ENCODE measurements at regions not wholly inside any gene's neighbourhood (a gene's known extent, or its start where the extent isn't known, plus 50 kb on each side); places are given as distances from the start of the nearest gene placed in this dataset.

DNA sequence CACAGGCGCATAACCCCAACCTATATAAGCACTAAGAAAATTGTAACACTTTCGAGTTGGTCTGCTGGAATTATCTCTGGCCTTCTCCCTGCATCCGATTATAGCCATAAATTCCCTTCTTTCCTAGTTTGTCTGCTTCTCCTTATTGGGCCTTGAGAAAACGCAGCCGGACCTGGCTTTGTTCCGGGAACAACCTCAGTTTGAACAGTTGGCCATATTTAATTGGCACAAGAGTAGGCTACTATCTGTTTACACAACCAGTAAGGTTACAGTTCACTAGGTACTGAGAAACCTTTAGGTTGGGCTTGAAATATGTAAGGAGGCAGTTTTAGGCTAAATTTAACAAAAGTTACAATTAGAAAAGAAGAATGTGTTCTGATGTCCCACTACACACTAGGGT lies 176.1 kb downstream of the IPO8 start:
- no peaks in the 10 kb centered on the region for H3K27me3 ChIP-seq (ENCODE audit: low read depth)
- no peaks in the 10 kb centered on the region for H3K36me3 ChIP-seq
- ATAC-seq (no peak), DNase-seq (no peak)
- H3K9me3 ChIP-seq: no peaks in the 10 kb centered on the region
- no peak overlapping the region for H3K27ac ChIP-seq
- H3K4me1 ChIP-seq: no peaks in the 10 kb centered on the region
- H3K4me3 ChIP-seq: no peak overlapping the region
- intact Hi-C loops (cut with DNase I): no loop called here
- TF ChIP-seq, protein P1, sequence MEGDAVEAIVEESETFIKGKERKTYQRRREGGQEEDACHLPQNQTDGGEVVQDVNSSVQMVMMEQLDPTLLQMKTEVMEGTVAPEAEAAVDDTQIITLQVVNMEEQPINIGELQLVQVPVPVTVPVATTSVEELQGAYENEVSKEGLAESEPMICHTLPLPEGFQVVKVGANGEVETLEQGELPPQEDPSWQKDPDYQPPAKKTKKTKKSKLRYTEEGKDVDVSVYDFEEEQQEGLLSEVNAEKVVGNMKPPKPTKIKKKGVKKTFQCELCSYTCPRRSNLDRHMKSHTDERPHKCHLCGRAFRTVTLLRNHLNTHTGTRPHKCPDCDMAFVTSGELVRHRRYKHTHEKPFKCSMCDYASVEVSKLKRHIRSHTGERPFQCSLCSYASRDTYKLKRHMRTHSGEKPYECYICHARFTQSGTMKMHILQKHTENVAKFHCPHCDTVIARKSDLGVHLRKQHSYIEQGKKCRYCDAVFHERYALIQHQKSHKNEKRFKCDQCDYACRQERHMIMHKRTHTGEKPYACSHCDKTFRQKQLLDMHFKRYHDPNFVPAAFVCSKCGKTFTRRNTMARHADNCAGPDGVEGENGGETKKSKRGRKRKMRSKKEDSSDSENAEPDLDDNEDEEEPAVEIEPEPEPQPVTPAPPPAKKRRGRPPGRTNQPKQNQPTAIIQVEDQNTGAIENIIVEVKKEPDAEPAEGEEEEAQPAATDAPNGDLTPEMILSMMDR (IDR thresholded peaks at IDR 0.05): no peak

DNA sequence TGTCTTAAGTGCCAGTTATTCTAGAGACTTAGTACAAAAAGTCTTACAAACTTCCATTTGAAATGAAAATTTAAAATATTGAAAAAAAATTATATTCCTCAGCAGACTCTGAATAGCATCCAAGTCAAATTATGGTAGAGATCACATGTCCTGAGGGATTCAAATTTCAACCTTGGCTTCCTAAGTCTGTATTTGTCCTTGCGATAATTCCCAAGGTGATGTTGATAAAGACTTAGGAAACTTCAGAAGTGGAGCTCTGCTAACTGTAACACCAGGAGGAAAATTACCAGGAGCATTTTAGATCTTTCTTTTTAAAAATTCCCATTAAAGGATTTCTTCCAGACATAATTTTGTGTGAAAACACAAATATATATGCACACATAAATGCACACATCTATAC lies 178.3 kb downstream of the IPO8 start:
- Histone ChIP-seq H3K27ac (no peak overlapping the region), H3K9me3 (no peaks in the 10 kb centered on the region), H3K27me3 (ENCODE audit: low read depth) (no peaks in the 10 kb centered on the region), H3K4me3 (no peak overlapping the region), H3K36me3 (no peaks in the 10 kb centered on the region), H3K4me1 (no peaks in the 10 kb centered on the region)
- intact Hi-C loops (cut with DNase I): no loop called here
- no peak for ATAC-seq
- TF ChIP-seq, protein P1 (IDR thresholded peaks at IDR 0.05): no peak
- no peak for DNase-seq

DNA sequence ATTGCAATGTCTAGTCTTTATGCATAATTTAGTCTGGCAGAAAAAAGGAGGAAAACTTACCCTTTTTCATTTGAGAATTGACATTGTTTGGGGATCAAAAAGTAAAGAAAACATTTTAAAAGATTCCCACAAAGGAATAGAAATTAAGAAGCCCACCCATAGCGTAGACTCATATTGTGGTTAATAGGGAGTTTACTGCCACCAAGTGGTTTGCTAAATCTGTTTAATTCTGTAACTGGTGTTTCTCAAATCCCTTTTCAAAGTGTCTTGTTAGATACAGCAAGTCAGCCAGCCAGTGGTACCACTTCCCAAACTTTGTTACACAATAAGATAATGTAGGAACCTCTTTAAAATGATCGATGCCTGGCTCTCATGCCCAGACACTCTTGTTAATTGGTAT lies 180.3 kb downstream of the IPO8 start:
- no peak for DNase-seq

DNA sequence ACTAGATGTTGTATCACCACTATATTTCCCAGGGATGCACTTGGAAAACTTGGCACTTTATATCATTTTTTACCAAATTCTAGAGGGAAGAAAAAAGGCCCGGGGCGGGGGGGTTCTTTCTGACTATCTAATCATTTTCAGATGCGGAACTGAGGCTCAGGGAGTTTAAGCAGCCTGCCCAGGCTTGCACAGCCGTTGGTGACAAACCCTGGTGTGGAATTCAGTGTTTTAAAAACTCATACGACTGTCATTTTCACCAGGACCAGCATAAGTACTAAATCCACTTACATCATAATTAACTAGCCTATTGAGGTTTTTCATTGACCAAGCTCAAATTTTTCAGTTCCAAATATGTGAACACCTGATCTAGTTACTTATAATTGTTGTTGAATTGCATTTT lies 181.0 kb downstream of the IPO8 start:
- no peaks in the 10 kb centered on the region for H3K9me3 ChIP-seq
- H3K27ac ChIP-seq: no peak overlapping the region
- intact Hi-C loops (cut with DNase I): no loop called here
- no peaks in the 10 kb centered on the region for H3K36me3 ChIP-seq
- no peaks in the 10 kb centered on the region for H3K27me3 ChIP-seq (ENCODE audit: low read depth)
- DNase-seq (no peak), ATAC-seq (no peak)
- TF ChIP-seq, protein P1 (IDR thresholded peaks at IDR 0.05): no peak
- H3K4me1 ChIP-seq: no peaks in the 10 kb centered on the region
- H3K4me3 ChIP-seq: no peak overlapping the region

More for the DNA sequence above, 180.3 kb downstream of the IPO8 start:
- H3K4me3 ChIP-seq: no peak overlapping the region
- TF ChIP-seq, protein P1 (IDR thresholded peaks at IDR 0.05): no peak
- no peaks in the 10 kb centered on the region for H3K27me3 ChIP-seq (ENCODE audit: low read depth)
- no peaks in the 10 kb centered on the region for H3K9me3 ChIP-seq
- no peak overlapping the region for H3K27ac ChIP-seq
- no peak for ATAC-seq
- H3K4me1 ChIP-seq: no peaks in the 10 kb centered on the region
- intact Hi-C loops (cut with DNase I): no loop called here
- no peaks in the 10 kb centered on the region for H3K36me3 ChIP-seq

DNA sequence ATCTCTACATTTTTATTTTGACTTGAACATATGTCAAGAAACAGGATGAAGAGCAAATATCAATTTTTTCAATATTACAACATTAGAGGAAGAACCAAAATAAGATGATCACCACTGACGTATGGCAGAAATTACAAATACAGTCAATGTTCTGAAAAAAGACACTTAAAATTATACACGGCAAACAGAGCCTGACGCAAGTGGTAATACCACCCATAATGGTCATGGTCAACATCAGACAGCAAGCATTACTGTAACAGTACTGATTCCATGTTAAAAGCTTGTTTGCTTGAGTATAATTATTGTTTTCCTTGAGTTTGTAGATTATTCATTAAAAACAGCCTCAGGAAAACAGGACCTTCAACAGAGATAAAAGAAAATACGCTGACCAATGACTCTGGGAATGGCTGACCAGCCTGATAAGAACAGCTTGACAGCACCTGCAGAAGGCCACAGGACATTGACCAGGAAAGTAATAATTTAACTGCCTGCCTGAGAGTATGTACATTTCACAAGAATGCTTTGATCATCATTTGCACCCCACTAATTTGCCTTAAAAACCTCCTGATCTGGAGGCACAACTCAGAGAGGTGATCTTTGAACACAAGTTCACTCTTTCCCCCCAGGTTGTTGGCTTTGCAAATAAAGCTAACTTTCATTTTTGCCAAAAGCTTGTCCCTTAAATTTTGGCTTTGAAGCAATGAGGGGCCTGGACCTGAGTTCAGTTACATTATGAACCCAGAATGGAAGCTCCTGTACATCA lies 187.3 kb downstream of the IPO8 start:
- no peaks in the 10 kb centered on the region for H3K27me3 ChIP-seq (ENCODE audit: low read depth)
- intact Hi-C loops (cut with DNase I): no loop called here
- H3K4me1 ChIP-seq: no peaks in the 10 kb centered on the region
- H3K27ac ChIP-seq: no peak overlapping the region
- DNase-seq (no peak), ATAC-seq (no peak)
- no peaks in the 10 kb centered on the region for H3K36me3 ChIP-seq
- no peaks in the 10 kb centered on the region for H3K9me3 ChIP-seq
- TF ChIP-seq, protein P1 (IDR thresholded peaks at IDR 0.05): no peak
- no peak overlapping the region for H3K4me3 ChIP-seq

All from lower lobe of right lung (tissue), 2 donors.